GM11168 (cell line): ENCODE measurements at regions not wholly inside any gene's neighbourhood (a gene's known extent, or its start where the extent isn't known, plus 50 kb on each side); places are given as distances from the start of the nearest gene placed in this dataset.

ENCODE experiments used
- in situ Hi-C: fragments of 300-500 bp; cut with MboI; formaldehyde crosslinking; loops from one replicate; pipeline ENCODE4 v1.12.0; 2022; ENCODE audit warnings: low sequenced_read_pairs; ENCODE audit not compliant: unreplicated experiment

DNA sequence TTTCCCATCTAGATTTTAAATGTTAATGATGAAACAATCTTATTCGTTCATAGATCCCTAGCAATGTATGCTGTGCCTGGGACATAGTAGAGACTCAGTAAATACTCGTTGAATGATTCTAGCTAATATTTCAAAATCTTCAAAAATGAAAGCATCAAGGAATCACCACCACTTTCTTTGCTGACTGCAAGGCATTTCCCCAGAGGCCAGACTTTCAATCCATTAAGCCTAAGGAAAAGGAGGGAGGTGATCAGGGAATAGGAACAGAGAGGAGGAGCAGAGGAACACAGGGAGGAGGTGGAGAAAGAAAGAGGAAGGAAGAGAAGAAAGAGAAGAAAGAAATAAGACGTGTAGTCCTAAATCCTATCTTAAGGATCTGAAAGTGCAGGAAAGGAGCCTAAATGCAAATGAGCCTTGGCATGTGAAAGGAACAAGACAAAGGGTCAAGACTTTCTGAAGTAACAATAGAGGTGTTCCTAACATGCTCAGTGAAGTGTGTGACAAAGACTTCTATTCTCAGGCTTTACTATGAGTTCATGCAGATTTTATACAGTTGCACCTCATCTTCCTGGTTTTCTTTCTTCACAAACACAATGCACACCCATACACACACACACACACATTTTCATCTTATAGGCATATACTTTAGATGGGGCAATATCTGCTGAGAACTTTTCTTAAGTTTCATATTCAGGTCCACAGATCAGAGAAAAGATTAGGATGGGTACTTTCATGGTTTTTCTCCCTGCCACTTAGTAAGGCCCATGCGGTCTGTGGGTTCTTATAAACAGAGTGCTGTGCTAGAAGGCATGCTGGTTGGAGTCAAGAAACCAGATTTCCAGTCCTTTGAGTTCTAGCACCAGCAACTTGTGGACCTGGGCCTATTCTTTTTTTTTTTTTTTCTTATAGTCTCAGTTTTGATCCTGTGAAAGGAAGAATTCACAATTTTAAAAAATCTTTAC is 512.2 kb upstream of the TNC start:
- in situ Hi-C loops = no loop called here

DNA sequence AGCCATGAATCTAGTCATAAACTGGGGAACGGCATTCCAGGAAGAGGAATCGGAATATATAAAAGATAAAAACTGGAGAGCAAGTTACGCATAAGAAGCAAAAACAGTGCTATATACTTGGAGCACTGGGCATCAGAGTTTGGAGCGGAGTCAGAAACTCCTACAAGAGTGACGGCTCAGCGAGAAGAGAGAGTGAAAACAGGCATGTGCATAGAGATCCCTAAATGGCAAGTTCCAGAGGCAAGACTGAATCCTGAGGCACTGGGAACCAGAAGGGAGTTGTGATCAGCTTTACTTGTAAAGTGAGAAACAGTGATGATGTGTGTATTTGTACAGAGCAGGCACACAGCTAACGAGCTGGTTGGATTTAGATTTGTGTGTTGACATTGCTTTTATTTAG is 514.4 kb upstream of the TNC start:
- in situ Hi-C loops = no loop called here

DNA sequence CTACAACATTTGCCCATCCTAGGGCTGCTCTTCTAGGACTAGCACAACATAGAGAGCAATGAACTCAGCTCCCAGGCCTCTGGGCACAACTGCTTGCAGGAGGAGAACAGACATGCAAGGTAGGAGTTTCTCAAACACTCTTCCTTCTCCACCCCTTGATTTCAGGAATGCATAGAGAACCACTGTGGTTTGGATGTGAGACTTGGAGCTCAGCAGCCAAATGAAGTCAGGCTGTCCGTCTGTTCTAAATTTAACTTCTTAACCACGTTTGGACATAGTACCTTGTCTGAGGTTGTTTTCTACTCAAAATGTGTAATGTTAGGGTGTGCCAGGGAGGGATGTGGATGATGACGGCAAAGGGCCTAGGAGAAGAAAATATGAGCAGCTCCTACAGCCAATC is 515.1 kb upstream of the TNC start:
- in situ Hi-C loops = no loop called here

DNA sequence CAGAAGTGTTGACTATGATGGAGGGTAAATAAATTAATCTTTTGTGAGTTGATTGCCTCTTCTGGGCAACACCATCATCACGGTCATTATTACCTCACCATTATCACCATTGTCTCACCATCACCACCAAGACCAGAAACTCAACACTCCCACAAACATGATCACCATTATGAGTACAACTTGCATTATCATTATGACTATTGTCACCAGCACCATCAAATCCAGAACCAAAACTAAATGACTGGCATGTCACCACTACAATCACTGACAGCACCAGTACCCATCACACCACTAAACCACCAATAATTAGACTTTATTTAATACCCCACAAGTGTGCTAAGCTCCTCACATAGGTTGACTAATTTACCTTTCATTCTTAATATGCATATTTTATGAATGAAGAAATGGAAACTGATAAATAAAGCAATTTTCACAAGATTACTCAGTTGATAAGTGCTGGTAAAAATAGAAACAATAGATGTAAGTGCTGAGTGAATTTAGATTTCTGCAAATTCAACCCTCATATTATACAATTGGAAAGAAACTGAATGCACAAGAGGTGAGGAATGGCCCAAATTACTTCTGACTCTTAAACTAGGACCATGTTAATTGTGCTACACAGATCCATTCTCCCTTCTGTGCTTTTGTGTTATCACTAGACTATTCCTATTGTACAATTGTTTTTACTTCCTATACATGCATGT is 517.8 kb upstream of the PAPPA start:
- in situ Hi-C loops = no loop called here

DNA sequence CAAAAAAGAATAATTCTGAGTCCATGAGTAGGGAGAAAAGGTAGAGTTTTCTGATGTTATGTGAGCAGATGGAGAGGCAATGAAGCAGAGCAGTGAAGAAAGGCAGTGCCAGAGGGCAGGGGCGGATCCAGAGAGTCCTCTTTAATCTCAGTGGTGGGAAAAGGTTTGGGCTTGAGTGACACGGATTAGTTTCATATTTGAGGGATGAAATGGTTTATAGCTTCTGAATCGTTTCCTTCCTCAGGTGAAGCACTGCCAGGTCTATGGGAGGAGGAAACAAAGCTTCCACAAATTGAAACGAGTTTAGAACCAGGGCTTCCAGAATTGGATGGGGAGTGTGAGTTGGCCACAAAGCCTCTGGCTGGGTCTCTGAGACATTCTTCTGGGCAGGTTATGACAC is 517.0 kb upstream of the PAPPA start:
- in situ Hi-C loops = no loop called here

DNA sequence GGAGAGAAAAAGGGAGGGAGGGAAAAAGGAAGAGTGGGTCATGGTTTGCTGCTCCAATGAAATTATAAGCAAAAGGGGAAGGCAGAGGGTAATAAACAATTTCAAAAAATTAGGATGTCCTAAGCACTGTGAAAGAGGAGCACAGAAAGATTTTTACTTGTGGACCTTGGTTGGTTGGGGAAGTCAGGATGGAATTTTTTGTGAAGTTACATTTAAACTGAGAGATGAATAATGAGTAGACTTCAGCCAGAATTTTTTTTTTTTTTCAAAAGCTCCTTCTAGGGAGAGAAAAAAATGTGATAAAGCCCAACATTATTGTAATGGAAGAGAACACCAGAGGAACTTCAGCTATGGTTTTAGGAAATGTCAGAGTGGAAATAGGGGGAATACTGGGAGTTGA is 515.9 kb upstream of the PAPPA start:
- in situ Hi-C loops = no loop called here

DNA sequence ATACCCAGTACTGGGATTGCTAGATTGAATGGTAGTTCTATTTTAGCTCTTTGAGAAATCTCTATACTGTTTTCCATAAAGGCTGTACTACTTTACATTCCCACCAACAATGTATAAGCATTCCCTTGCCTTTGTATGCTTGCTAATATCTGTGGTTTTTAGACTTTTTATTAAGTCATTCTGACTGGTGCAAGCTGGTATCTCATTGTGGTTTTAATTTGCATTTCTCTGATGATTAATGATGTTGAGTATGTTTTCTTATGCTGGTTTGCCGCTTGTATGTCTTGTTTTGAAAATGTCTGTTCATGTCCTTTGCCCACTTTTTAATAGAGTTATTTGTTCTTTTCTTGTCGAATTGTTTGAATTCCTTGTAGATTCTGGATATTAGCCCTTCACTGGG is 512.7 kb upstream of the PAPPA start:
- in situ Hi-C loops = no loop called here

DNA sequence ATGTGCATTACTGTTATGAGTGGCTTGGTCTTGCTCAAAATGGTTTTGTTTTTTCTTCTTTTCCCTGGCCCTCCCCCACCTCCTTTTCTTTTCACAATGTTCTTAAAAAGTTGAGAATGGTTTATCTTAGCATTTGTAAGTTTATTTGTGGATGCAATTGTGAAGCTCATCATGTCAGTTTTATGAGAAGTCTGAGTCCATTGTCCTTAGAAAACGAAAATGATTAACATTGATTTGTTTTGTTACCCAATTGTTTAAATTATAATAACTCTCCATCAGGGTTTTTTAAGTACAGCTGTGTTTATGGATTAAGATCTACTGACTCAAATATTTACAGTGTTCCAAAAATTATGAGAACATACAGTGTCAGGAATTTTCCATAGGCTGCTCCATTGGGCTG is 511.3 kb upstream of the PAPPA start:
- in situ Hi-C loops = no loop called here

DNA sequence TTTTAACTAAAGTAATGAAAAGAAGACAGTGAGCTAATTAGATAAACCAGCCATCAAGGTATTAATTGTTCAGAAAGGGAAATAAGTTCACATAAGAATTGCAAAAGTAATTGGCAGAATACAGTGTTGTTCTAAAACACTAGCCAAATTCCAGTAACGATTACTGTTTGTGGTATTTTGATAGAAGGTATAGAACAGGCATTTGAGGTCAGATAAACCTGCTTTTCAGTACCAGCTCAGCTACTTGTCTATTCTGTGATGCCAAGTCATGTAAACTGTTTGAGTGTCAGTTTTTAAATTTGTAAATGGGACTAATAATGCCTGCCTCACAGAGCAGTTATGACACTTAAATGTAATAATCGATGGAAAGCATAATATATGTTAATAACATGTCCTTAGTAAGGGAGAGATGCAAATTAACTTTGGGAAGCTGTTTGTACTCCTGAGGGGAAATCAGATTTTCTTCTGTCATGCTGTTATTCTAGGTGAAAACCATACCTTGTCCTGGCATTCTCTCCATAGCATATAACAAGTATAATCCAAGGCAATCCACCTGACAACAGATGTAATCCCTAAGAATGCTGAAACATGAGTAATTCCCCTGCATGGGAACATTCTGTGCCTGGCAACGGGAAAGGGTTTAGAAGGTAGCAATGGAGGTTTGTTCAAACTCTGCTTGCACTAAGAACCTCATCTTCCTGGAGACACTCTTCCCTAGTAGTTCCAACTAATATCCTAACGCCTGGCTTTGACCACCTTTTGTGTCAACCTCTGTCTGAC is 509.5 kb upstream of the PAPPA start:
- in situ Hi-C loops = no loop called here

DNA sequence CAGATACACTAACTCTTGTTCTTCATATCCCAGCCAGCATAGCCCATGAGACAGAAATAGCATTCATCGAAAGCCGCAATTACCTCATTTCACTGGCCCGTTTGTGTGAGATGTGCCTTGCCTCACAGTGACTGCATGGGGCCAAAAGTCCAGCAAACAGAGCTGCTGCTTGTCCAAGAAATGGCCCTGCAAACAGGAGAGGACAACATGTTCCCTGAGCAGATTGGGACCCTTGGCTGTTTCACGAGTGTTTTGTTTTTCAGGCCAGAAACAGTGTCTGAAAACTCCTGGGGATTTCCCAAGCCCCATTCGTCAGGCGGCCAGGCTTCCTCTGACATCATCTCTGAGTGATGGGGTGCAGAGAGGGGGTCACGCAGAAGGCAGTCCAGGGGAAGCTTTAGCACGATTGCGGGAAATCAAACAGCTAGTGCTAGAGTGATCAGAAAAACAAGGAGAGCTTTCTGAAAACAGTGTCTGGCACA is 503.6 kb upstream of the PAPPA start:
- in situ Hi-C loops = no loop called here

DNA sequence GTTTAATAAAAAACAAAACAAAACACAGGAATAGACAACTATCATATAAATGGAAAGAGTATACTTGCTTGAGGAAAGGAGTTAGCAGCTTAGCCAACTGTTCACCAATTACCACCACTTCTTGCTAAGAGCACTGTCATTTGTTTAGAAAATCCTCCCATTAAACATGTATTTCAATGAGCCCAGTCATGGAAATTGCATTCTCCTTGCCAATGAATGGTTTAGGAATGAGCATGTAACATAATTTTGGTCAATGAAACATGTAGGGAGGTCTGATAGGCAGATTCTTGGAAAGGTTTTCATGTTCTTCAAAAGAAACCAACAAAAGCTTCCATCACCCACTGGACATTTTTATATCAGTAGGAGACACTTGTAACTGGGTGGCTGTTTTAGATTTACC is 502.8 kb upstream of the PAPPA start:
- in situ Hi-C loops = no loop called here

DNA sequence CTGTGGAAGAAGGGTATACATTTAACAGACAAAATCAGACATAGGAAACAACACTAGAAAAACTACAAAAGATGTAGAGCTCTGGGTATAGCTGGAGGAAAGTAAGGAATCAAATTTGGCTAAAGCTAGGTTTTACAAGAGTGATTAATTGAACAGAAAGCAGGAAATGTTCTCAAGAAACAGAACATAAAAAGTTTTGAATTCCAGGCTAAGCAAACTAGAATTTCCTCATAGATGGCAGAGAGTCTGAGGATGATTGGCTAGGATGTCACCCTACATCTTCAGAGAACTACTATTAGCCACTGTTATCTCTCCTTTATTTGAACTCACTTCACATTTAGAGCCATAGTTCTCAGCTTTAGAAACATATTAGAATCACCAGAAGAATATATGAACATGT is 502.1 kb upstream of the PAPPA start:
- in situ Hi-C loops = no loop called here

DNA sequence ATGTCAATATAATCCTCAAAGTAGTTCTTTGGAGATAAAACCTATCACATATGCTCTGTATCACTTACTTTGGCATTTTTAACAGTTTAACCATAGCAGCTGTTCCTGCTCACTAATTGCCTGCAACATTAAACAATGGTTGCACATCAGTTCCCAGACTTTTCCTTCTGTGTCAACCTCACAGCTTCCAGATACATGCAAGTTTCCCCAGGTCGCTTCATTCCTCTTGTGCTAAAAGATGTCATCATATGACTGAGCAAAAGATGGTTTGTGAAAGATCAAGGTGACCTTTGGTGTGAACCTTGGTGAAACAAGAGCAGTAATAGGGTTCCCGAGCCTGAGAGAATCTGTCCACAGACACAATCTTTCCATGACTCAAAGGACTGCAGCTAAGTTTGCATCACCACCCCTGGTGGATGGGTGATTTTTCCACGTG is 500.4 kb upstream of the PAPPA start:
- in situ Hi-C loops = no loop called here

DNA sequence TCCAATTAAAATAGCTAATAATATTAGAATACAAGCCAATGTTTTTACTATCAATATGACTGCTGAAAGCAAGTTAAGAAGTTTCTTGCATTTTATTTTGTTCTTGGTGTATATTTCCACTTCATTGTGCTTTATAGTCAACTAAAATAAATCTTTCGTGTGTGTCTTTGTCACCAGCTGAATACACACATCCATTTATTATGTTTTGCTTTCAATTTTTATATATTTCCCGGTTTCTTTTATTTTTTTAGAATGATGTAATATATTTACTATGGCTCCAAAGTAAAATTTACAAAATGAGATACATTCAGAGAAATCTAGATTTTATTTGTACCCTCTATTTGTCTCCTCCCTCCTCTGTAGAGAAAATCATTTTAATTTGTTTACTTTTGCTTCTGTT is 495.9 kb upstream of the PAPPA start:
- in situ Hi-C loops = no loop called here

DNA sequence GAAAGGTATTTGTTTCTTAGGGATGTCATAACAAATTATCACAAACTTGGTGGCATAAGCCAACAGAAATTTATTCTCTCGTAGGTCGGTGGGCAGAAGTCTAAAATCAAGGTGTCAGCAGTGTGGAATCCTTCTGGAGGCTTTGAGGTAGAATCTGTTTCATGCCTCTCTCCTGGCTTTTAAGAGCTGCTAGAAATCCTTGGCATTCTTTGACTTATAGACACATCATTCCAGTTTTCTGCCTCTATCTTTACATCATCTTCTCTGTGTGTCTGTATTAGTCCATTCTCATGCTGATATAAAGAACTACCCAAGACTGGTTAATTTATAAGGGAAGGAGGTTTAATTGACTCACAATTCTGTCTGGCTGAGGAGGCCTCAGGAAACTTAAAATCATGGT is 488.1 kb upstream of the PAPPA start:
- in situ Hi-C loops = no loop called here

DNA sequence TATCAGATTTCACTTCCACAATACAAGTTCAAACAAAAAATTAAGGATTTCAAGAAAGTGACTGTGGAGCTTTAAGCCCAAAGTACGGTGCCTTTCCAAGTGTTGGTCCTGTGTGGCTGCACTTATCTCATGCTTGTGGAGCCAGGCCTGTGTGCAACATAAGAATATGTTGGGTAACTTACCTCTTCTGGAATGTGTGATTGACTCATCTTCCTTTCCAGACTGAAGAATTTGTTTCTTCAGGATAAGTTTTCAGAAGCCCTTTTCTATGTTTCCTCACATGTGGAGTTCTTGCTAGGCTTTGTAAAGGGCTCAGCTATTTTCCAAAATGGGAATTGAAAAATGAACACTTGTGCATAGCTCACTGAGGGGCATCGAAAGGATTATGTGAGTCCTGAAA is 485.1 kb upstream of the PAPPA start:
- in situ Hi-C loops = no loop called here

DNA sequence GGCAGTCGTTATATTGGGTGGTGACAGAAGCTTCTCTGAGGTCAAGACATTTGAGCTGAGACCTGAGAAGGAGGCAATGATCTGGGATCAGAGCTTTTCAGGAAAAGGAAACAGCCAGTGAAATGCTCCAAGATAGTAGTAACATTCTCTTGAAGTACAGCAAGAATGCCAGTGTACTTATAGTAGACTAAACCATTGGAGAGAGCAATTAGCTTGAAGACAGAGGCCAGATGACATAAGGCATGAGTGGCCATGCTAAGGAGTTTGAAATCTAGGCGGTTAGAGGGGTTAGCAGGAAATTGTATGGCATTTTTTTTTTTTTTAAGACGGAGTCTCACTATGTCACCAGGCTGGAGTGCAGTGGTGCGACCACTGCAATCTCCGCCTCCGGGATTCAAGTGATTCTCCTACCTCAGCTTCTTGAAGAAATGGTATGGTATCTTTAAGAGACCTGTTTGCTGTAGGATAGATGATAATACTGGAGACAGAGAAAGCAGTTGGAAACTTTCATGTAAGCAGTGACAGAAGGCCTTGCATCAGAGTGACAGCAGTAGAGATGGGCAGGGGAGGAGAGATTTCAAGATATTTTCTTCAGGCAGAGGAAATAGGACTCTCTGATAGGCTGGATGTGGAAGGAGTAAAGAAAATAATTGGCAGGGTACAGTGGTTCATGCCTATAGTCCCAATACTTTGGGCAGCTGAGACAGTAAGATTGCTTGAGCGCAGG is 482.2 kb upstream of the PAPPA start:
- in situ Hi-C loops = no loop called here

DNA sequence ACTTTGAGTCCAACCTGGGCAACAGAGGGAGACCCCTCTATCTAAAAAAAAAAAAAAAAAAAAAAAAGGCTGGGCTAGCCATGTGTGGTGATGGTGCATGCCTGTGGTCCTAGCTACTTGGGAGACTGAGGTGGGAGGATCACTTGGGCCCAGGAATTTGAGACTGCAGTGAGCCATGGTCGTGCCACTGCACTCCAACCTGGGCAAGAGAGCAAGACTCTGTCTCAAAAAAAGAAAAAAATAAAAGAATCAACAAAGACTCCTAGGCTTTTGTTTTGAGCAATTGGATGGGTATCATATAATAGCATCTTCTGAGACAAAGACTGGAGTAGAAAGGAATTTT is 481.7 kb upstream of the PAPPA start:
- in situ Hi-C loops = no loop called here

DNA sequence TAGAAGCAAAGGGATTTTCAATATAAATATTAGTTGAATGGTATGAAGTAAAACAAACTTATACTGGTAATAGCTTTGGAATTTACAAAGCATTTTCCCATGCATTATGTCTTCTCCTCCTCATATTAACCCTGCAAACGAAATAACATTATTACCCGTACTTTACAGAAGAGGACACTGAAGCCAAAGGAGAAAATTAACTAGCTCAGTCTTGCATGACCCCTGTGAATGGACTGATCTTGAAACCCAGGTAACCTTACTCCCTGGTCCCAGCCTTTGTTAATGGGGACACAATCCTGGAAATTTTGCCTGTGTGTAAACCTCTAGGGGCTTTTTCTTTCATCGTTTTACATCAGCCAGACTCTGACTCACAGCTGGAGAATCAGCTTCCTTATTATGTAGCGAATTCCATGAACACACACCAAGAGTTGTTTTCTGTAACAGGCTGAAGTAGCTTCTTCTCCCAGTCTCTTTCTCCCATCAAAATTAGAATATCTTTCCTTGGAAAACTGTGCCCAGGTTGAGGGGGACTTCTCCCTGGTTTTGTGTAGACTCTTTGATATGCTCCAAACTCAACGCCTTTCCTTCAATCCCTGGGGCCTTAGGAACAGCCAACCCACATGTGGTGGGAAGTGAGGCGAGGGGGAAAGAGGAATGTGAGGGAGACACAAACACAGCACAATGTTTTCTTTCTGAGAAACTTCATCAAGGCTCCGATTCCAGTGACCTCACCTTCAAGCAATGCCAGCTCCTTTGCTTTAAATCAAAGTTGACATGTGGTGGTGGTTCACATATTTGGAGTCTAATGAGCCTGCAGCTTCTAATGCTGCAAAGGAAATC is 480.9 kb upstream of the PAPPA start:
- in situ Hi-C loops = no loop called here
